ENCODE measurements at regions not wholly inside any gene's neighbourhood (a gene's known extent, or its start where the extent isn't known, plus 50 kb on each side); places are given as distances from the start of the nearest gene placed in this dataset.

DNA sequence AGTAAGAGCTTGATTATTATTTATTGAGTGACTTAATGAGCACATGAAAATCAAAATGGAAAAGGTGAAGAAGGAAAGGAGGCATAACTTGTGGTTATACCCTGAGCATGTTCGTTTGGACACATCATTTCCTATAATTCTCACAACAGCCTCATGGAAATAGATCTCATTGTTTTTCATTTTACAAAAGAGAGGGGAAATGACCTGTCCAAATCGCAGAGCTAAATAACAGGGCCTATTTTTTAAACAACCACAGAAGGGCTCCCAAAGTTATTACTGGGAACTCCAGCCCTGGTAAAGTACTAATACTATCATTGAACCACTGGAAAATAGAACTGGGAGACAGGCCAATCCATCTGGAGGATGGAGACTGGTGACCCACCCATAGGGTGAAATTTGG lies 317.7 kb upstream of the C16orf82 start:
- TF ChIP-seq YY1 (IDR thresholded peaks at IDR 0.05; ENCODE audit: borderline replicate concordance in 1 of 3, control insufficient read depth in 1 of 3, extremely low read depth in 1 of 3, insufficient read depth in 3 of 3, insufficient read length in 1 of 3, insufficient replicate concordance in 2 of 3, low read depth in 1 of 3, low read length in 2 of 3): no peak
- no peak for TF ChIP-seq USF2 (CRISPR knock-in tag; IDR thresholded peaks at IDR 0.05)
- TF ChIP-seq CHD7 (IDR thresholded peaks at IDR 0.05; ENCODE audit: low read depth, low read length): no peak
- no peak for TF ChIP-seq JUN (IDR thresholded peaks at IDR 0.05; ENCODE audit: borderline replicate concordance, low read depth, low read length)
- no peak for TF ChIP-seq JUN (CRISPR knock-in tag; IDR thresholded peaks at IDR 0.05; ENCODE audit: borderline replicate concordance)
- TF ChIP-seq GATA2 (CRISPR knock-in tag; IDR thresholded peaks at IDR 0.05): no peak
- no peak for TF ChIP-seq ARHGAP35 (IDR thresholded peaks at IDR 0.05; ENCODE audit: partially characterized antibody)
- TF ChIP-seq, protein P1, sequence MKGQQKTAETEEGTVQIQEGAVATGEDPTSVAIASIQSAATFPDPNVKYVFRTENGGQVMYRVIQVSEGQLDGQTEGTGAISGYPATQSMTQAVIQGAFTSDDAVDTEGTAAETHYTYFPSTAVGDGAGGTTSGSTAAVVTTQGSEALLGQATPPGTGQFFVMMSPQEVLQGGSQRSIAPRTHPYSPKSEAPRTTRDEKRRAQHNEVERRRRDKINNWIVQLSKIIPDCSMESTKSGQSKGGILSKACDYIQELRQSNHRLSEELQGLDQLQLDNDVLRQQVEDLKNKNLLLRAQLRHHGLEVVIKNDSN (CRISPR knock-in tag; IDR thresholded peaks at IDR 0.05): no peak
